IPS-18c (cell line): ENCODE measurements at regions not wholly inside any gene's neighbourhood (a gene's known extent, or its start where the extent isn't known, plus 50 kb on each side); places are given as distances from the start of the nearest gene placed in this dataset.

Experiments
- H3K4me3 ChIP-seq: 2 replicates; pipeline ENCODE4 v1.7.0; 2013; ENCODE audit warnings: low read depth, mild to moderate bottlenecking, low read length, moderate library complexity; ENCODE audit not compliant: insufficient read depth
- H3K9me3 ChIP-seq: one replicate; pipeline ENCODE4 v1.6.1; 2013; ENCODE audit warnings: mild to moderate bottlenecking, low read length, moderate library complexity; ENCODE audit not compliant: control insufficient read depth, insufficient read depth

DNA sequence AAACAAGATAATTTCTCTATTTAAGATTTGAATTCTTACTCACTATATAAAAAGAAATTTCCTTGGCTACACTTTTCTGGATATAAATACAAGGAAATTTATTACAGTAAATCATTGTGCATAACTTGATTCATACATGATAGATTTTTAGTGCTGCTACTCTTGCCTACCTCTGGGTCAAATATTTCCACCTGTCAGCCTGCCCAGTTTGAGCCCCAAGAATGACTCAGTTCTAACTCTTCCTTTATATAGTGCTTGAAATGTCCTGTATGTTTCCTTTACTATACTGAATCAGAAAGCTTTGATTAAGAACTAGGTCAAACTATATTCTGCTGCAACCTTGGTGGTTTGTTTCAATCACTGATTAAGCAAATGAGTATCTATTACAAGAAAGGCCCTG is 147.4 kb upstream of the FTMT start:
- Histone ChIP-seq H3K9me3 (no peaks in the 10 kb centered on the region), H3K4me3 (no peak overlapping the region)

DNA sequence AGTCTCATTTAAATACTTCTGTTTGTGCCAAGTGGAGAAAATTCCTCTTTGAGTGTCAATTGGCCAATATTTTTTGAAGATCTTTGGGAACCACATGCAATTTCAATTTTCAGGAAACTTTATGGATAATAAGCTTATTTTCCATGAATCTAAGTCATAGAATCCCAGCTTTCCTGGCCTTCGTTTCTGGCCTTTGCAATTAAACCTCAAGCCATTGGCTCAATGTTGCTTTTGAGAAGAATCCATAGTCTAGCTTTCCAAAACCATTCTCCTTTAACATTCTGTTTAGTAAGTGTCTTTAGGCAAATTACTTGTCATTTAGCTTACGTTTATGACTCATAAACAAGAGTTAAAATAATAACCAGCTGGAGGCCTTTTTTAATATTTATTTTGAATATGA is 145.0 kb upstream of the FTMT start:
- no peak overlapping the region for H3K4me3 ChIP-seq
- H3K9me3 ChIP-seq: no peaks in the 10 kb centered on the region

DNA sequence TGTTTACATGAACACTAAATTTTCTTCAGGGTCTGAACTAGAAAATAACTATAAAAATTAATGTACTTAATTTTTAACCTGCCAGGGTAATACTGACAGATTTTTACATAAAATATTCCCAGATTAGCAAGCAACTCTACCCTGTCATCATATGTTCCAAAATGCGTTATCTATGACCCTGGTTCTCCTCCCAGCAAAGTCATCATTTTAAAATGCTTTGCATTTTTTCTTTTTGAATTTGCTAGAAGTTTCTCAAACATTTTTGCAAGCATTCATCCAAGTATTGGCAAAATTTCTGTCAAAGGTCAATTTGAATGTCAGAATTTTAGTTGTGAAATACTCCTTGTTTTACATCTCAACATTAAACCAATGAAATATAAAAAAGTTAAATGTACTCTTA is 144.5 kb upstream of the FTMT start:
- Histone ChIP-seq H3K4me3 (no peak overlapping the region), H3K9me3 (no peaks in the 10 kb centered on the region)

DNA sequence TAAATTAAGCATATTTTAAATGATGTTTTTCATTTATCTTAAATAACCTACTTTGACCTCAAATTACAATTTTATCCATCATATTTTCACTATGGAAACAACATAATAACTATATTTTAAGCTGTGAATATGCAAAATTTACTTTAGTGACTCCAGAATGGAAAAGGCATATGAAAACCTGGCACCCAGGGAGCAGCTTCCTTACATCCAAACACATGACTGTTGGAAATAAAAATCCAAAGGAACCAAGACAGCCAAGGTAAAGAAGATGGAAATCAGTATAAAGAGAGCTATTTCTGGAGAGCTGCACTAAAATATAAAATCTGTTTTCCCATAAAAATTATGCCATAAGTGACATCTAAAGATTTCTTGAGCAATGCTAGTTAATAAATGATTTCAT is 140.3 kb upstream of the FTMT start:
- H3K4me3 ChIP-seq: no peak overlapping the region
- no peaks in the 10 kb centered on the region for H3K9me3 ChIP-seq

DNA sequence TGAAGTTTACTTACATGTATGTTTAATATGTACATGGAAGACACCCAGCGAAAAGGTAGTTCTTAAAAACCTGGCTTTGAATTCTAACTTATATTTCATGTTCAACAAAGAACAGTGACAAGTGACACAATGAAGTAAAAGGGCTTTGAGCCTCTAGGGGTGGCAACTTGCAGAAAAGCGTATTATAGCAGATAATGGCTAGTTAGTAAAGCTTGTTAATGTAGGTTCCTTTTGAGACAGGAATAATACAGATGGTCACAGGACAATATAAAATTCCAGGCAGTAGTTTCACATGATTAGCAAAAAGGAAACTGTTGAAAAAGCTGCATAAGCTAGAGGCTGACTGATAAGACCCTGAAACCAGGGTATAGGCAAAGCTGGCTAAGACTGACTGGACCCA is 132.4 kb upstream of the FTMT start:
- H3K4me3 ChIP-seq: no peak overlapping the region
- H3K9me3 ChIP-seq: no peaks in the 10 kb centered on the region

DNA sequence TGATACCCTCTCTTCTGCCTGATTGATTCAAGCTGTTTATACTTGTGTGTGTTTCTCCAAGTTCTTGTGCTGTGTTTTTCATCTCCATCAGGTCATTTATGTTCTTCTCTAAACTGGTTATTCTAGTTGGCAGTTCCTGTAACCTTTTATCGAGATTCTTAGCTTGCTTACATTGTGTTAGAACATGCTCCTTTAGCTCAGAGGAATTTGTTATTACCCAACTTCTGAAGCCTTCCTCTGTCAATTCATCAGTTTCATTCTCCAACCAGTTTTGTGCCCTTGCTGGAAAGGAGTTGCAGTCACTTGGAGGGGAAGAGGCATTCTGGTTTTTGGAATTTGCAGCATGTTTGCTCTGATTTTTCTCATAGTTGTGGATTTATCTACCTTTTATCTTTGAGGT is 126.2 kb upstream of the FTMT start:
- H3K4me3 ChIP-seq: no peak overlapping the region
- H3K9me3 ChIP-seq: no peaks in the 10 kb centered on the region

DNA sequence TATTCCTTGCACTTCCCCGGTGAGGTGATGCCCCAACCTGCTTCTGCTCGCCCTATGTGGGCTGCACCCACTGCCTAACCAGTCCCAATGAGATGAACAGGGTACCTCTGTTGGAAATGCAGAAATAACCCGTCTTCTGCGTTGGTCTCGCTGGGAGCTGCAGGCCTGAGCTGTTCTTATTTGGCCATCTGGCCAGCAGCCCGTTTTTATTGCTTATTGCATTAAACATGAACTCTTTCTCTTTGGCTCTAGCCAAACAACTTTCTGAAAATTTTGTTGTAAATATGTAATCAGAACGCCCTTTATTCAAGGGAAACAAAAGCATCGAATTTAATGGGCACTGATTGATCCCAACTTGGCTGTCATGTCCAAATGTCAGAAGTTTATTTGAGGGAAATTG is 124.7 kb upstream of the FTMT start:
- Histone ChIP-seq H3K9me3 (no peaks in the 10 kb centered on the region), H3K4me3 (no peak overlapping the region)

DNA sequence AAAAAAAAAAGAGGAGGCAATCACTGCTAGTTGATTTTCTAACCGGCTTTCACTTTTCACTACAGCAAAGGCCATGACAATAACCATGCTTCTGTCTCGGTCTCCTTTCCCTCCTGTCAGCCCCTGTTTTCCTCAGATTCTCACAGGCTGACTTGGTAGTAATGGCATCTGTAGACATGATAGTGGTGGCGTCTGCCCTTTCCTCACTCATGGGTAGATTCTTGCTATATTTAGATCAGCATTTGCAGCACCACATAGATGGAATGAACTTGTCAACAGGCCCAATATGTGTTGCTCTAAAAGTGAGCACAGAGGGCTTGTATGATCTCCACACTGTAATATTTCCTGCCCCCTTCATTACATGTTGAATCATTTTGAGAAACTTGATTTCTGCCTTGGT is 120.3 kb upstream of the FTMT start:
- H3K4me3 ChIP-seq: no peak overlapping the region
- no peaks in the 10 kb centered on the region for H3K9me3 ChIP-seq

DNA sequence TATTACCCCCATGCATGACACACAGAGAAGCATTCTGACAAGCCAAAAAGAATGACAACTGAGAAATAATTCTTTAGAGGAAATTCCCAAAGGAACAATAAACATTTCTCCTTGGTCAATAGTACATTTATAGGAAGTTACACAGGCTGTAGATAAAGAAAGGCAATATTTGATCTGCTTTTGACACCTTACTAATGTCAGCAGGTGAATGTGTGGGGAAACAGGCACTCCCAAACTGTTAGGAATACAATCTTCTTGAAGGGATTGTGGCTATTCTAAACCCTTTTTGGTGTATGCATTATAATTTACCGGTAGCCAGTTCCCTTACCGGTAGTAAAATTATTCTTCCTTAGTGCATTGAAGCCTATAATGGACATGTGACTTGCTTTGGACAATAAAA is 116.1 kb upstream of the FTMT start:
- H3K9me3 ChIP-seq: no peaks in the 10 kb centered on the region
- H3K4me3 ChIP-seq: no peak overlapping the region

DNA sequence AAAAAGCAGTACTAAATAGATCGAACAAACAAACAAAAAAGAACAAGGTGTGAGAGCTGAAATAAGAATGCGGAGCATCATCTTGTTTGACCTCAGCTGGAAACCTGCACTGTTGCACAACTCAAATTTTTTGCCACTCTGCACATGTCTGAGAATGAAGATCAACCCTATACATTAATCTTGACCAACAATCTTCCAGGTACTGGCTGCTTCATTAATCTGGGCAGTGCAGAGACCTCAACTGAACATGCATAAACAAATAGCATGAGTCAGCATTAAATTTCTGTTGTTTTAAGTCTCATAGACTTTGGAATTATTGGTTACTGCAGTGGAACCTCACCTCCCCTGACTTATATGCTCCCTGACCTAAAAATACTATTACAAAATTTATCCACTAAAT is 114.6 kb upstream of the FTMT start:
- no peaks in the 10 kb centered on the region for H3K9me3 ChIP-seq
- no peak overlapping the region for H3K4me3 ChIP-seq

DNA sequence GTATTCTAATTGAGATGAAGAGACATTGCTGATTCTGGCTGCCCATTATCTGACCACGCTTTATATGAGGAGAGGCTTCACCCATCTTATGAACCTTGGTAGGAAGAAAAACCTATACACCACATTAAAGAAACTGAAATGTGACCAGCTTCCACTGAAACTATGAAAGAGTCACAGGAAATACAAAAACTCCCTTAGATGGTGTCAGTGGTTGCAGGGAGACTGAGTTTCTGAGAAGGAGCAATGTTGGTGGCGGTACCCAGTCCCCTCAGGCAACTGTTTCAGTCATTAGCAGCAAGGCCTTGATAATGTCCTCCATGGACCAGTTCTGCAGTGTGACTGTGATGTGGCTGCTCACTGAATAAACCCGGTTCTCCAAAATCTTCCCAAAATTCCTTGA is 110.5 kb upstream of the FTMT start:
- Histone ChIP-seq H3K9me3 (no peaks in the 10 kb centered on the region), H3K4me3 (no peak overlapping the region)

DNA sequence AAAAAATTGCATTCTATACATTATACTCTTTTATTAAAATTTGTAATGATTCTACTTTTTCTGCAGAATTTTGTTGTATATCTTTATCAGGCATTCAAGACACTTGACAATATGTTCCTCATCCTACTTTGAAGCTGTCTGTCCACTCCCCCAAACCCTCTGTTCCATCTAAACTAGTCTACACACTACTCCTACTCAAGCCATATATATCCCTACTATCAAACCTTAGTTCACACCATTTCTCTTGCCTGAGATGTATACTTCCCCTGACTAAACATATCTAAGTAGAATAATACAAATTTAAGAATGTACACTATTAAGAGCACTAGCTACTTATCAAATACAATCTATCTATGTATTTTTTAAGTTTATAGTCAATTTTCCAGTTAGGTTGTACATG is 107.1 kb upstream of the FTMT start:
- H3K9me3 ChIP-seq: no peaks in the 10 kb centered on the region
- H3K4me3 ChIP-seq: no peak overlapping the region

DNA sequence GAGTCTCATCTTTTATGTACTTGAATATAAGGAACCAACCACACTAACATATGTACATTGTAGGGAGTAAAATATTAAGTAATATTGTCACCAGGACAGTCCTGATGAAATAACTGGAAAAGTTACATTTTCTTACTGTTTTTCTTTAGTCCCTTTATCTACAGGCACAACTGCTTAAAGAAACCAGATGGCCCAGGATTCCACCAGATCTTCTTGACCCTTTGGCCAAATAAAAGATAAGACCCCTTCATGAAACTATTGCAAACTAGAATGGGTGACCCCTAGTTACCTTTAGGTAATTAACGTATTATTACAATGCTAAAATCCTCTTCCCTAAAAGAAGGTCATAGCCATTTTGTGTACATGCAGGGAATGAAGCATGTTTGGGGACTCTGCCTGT is 106.3 kb upstream of the FTMT start:
- Histone ChIP-seq H3K4me3 (no peak overlapping the region), H3K9me3 (no peaks in the 10 kb centered on the region)

DNA sequence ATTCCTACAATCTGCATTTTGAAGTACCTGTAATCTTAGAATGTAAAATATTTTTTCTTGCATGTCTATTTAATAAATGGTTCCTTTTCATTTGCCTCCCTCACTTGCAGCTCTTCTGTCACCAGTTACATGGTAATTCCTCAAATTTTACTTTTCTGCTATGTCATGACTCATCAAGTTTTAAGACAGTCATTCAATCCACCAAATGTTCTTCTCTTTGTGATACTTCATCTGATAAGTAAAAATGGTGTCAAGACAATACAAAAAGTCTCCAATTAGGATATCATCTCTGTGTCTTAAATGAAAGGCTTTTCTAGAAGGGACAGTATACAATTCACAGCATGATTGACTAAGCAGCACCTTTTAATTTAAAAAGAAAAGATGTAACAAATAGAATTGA is 104.9 kb upstream of the FTMT start:
- Histone ChIP-seq H3K9me3 (no peaks in the 10 kb centered on the region), H3K4me3 (no peak overlapping the region)

DNA sequence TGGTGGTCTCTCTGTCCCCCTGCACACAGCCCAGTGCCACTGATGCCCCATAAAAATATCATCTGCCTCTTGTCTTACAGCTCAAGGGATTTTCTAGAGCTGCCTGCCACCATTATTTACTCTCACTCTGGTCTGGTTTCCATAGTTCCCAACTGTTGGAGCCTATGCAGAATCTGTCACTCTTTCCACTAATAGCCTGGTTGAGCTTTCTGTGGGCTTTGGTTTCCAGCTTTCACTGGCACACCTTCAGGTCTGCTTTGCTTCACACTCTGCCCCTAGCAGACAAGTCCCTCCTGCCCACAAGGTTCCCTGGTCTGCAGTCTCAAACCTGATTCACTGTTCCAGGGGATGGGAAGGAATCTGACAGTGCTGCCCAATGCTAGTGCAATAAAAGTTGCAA is 103.0 kb upstream of the FTMT start:
- H3K4me3 ChIP-seq: no peak overlapping the region
- no peaks in the 10 kb centered on the region for H3K9me3 ChIP-seq

DNA sequence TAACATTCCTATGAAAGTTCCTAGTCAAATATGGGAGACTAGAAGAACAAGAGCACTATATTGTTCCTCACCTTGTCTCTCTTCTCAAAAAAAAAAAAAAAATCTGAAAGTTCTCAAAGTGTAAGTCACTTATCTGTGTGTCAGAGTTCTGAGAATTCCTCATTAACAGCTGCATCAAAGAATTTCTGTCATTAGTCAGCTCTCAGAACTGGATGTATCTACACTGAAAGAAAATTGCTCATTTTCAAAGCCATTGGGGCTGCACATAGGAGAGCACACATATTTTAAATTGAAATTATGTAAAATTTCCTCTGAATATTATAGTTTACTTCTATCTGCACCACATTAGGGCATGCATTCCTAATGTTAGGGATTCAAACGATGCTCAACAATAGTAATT is 99.5 kb upstream of the FTMT start:
- H3K9me3 ChIP-seq: no peaks in the 10 kb centered on the region
- no peak overlapping the region for H3K4me3 ChIP-seq

DNA sequence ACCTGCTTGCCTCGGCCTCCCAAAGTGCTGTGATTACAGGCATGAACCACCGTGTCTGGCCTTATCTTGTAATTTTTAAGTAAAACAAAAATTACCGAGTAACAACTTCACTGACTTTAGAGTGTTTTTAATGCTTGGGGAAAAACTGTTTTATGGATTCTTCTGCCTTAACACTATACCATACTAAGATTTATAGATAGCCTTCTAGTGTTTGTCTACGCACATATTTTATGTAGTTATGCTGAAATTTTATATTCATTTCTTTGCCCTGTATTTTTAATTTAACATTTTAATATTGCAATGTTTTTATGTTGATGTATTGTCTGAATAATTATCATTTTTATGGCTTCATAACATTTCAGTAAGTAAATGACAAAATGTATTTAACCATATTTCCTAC is 96.4 kb upstream of the FTMT start:
- H3K4me3 ChIP-seq: no peak overlapping the region
- no peaks in the 10 kb centered on the region for H3K9me3 ChIP-seq

DNA sequence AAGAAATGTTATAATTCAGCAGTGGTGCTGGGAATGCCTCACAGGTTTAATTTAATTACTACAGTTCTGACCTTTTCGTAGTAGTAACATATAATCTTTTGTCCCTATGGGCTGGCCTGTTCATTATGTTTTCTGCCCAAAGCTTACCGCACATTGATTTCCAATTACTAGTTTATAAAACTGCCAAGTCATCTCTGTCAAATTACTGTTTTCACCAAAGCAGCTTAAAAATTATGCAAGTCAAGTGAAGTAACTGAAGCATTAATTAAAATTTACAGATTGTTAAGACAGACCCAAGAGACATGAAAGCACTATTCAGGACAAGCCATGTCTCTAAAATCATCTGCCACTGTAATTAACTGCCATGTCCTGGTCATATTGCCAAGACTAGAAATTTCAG is 93.9 kb upstream of the FTMT start:
- no peak overlapping the region for H3K4me3 ChIP-seq
- no peaks in the 10 kb centered on the region for H3K9me3 ChIP-seq

DNA sequence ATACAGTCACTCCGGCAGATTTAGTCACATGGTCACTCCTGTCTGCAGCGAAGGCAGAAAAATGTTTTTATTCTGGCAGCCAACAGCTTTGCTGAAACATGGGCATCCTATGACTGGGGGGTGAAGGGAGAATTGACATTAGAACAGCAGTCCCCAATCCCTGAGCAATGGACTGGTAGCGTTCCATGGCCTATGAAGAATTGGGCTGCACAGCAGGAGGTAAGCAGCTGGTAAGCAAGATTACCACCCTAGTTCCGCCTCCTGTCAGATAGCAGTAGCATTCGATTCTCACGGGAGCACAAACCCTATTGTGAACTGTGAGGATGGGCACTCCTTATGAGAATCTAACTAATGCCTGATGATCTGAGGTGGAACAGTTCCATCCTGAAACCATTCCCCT is 93.1 kb upstream of the FTMT start:
- no peaks in the 10 kb centered on the region for H3K9me3 ChIP-seq
- H3K4me3 ChIP-seq: no peak overlapping the region

DNA sequence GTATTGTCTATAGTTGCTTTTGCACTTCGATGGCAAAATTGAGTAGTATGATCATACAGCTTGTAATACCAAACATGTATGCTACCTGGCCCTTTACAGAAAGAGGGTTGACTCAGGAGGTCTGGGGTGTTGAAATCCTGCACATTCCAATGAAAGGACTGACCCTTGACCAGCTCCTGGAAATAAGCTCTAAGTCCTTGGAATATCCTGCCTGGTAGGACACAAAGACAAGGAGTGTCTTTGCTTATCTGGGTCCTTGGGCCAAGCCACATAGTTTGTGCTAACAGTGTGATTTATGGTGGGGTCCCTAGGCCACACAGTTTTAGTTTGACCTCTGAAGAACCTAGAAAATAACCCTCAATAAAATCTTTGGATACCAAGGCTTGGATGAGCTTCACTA is 89.3 kb upstream of the FTMT start:
- Histone ChIP-seq H3K9me3 (no peaks in the 10 kb centered on the region), H3K4me3 (no peak overlapping the region)
